Lung (tissue), 11 donors: ENCODE measurements at regions not wholly inside any gene's neighbourhood (a gene's known extent, or its start where the extent isn't known, plus 50 kb on each side); places are given as distances from the start of the nearest gene placed in this dataset.

ENCODE experiments used
- ATAC-seq: fragments of 200-7000 bp; cut with Tn5 transposase; one replicate; pipeline ENCODE4 v1.9.1; 2020; ENCODE audit warnings: moderate number of reproducible peaks; ENCODE audit not compliant: insufficient read depth, low FRiP score
- DNase-seq, 3 donors: peaks; one replicate each; pipeline ENCODE4 v3.0.0-alpha.2; 2013 to 2017
- H3K27ac ChIP-seq, 2 donors: one replicate each; pipeline ENCODE4 v1.5.1; 2013; ENCODE audit warnings: mild to moderate bottlenecking in 2 of 2, moderate library complexity in 2 of 2, control low read depth in 1 of 2, inconsistent platforms in 1 of 2, low read depth in 1 of 2, low read length in 1 of 2
- H3K27me3 ChIP-seq, 3 donors: one replicate each; pipeline ENCODE4 v1.5.1; 2013; ENCODE audit warnings: low read length in 2 of 3; ENCODE audit not compliant: control insufficient read depth in 3 of 3, insufficient read depth in 3 of 3
- H3K36me3 ChIP-seq, 4 donors: one replicate each; pipeline ENCODE4 v1.5.1; 2013; ENCODE audit warnings: low read length in 4 of 4, mild to moderate bottlenecking in 1 of 4, moderate library complexity in 1 of 4; ENCODE audit not compliant: control insufficient read depth in 4 of 4, insufficient read depth in 4 of 4
- H3K4me1 ChIP-seq, 5 donors: one replicate each; pipeline ENCODE4 v1.5.1; 2013; ENCODE audit warnings: low read length in 5 of 5, mild to moderate bottlenecking in 2 of 5, moderate library complexity in 1 of 5; ENCODE audit not compliant: control insufficient read depth in 5 of 5, insufficient read depth in 5 of 5
- H3K4me3 ChIP-seq: one replicate; pipeline ENCODE4 v1.5.1; 2013; ENCODE audit warnings: mild to moderate bottlenecking, control low read depth, moderate library complexity
- H3K9ac ChIP-seq, 2 donors: one replicate each; pipeline ENCODE4 v1.5.1; 2013; ENCODE audit warnings: low read length in 2 of 2, control low read depth in 1 of 2; ENCODE audit not compliant: insufficient read depth in 1 of 2
- H3K9me3 ChIP-seq, 4 donors: one replicate each; pipeline ENCODE4 v1.5.1; 2013; ENCODE audit warnings: low read length in 3 of 4, mild to moderate bottlenecking in 1 of 4, moderate library complexity in 1 of 4; ENCODE audit not compliant: control insufficient read depth in 4 of 4, insufficient read depth in 3 of 4
- CTCF ChIP-seq: IDR thresholded peaks from 2 replicates; pipeline ENCODE4 v1.5.1; 2012; ENCODE audit warnings: mild to moderate bottlenecking; ENCODE audit errors: control extremely low read depth, extremely low read depth
- WGBS, 2 donors: extraction: QIAGEN DNeasy Blood & Tissue Kit; methylation state at CpG; one replicate each; pipeline ENCODE4 v1.1.7; 2013; 5-methylcytosine and 5-hydroxymethylcytosine counted together
- donor health status: control.
- donor health status: control.
- donor health status: Bipolar disorder and iron deficiency.
- donor health status: healthy.
- donor health status: DM: yes; HTN: yes; CAD: no.

- no peak for ATAC-seq
- no peaks in the 10 kb centered on the region for H3K9me3 ChIP-seq
- DNase-seq = peak in 1 of 3 donors; percentile 13
- H3K27me3 ChIP-seq = no peaks in the 10 kb centered on the region
- H3K9ac ChIP-seq = no peak overlapping the region
- no peak overlapping the region for H3K27ac ChIP-seq
- 60 to 76% methylated on average over 3 of the region's 3 CpGs for WGBS, 2 donors
- H3K4me1 ChIP-seq = no peaks in the 10 kb centered on the region
- no peaks in the 10 kb centered on the region for H3K36me3 ChIP-seq
- H3K4me3 ChIP-seq = no peak overlapping the region
- TF ChIP-seq CTCF = no peak
Measured at GRCh38 chr1:60386249-60386648, 312.7 kb upstream of the C1orf87 start.

DNA sequence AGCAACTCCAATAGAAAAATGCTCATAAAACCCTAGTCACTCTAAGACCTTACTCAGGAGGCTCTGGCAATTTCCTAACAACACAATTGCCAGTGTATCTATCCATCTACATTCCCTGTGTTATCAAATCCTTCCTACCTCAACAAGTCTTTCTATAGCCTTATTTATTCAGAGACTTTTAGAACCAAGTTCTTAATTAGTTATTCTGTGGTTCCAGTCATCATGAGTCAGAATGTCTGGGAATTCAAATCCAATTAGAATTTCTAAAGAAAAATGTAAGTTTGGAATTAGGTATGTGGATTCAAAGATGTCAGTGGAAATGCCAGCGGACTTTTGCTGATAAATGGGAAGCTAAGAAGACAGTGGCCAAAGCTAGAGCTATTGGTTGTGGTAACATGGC is 302.6 kb upstream of the C1orf87 start:
- no peak for TF ChIP-seq CTCF
- no peak for DNase-seq

DNA sequence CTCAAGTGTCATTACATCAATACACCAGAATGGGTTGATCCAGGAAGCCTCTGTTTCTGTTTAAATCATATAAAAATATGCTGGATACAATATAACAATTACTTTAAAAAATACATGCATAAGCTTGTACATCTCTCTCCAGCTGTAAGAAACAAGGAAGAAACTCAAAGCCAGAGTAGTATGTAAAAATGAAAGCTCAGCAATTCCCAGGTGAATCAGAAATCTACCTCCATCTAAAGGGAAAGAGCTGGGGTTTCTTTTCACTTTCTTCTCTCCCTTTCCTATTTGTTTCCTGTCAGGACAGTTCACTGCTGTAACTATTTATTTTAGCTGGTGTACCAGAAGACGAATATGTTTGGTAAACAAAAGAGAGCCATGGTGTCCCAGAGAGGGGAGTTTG is 301.0 kb upstream of the C1orf87 start:
- WGBS, 2 donors = 57 to 71% methylated on average over 1 of the region's 1 CpG
- TF ChIP-seq CTCF = no peak
- Histone ChIP-seq H3K27me3 (no peaks in the 10 kb centered on the region), H3K9ac (no peak overlapping the region), H3K27ac (no peak overlapping the region), H3K9me3 (peaks cover 0 to 3% (median under 1%) of the 10 kb centered on the region in 4 donors), H3K4me3 (no peak overlapping the region), H3K36me3 (no peaks in the 10 kb centered on the region), H3K4me1 (no peaks in the 10 kb centered on the region)
- ATAC-seq (no peak), DNase-seq (no peak)

More for the DNA sequence above, 302.6 kb upstream of the C1orf87 start:
- Histone ChIP-seq H3K4me3 (no peak overlapping the region), H3K27me3 (no peaks in the 10 kb centered on the region), H3K9me3 (peaks cover 0 to 1% (median under 1%) of the 10 kb centered on the region in 4 donors), H3K27ac (no peak overlapping the region), H3K9ac (no peak overlapping the region), H3K36me3 (no peaks in the 10 kb centered on the region), H3K4me1 (no peaks in the 10 kb centered on the region)
- 91 to 93% methylated on average over 1 of the region's 1 CpG for WGBS, 2 donors
- ATAC-seq = no peak

GRCh38 chr1:60367532-60367931 is 294.0 kb upstream of the C1orf87 start:
- peak; percentile 6 to 36 (median 11) for DNase-seq
- TF ChIP-seq CTCF = no peak
- Histone ChIP-seq H3K36me3 (no peaks in the 10 kb centered on the region), H3K4me1 (no peaks in the 10 kb centered on the region), H3K4me3 (no peak overlapping the region), H3K9ac (no peak overlapping the region), H3K9me3 (peaks cover 0 to 3% (median under 1%) of the 10 kb centered on the region in 4 donors), H3K27me3 (no peaks in the 10 kb centered on the region), H3K27ac (no peak overlapping the region)
- ATAC-seq = no peak
- 34 to 37% methylated on average over 7 of the region's 7 CpGs for WGBS, 2 donors
